ENCODE measurements at regions not wholly inside any gene's neighbourhood (a gene's known extent, or its start where the extent isn't known, plus 50 kb on each side); places are given as distances from the start of the nearest gene placed in this dataset.

- TF ChIP-seq HSF1 (IDR thresholded peaks at IDR 0.05; ENCODE audit: low read depth, low read length) = no peak
- no peak for TF ChIP-seq SKIL (IDR thresholded peaks at IDR 0.05; ENCODE audit: low read depth, poor library complexity, severe bottlenecking)
- TF ChIP-seq HDAC2 (IDR thresholded peaks at IDR 0.05) = no peak
- no peak for TF ChIP-seq CREM (IDR thresholded peaks at IDR 0.05; ENCODE audit: low read depth)
Observed at GRCh38 chr14:89516173-89516572, 99.1 kb upstream of the FOXN3 start (continued).

- Histone ChIP-seq H4K20me1 (ENCODE audit: control insufficient read depth, insufficient read depth) (no peaks in the 10 kb centered on the region), H3K36me3 (ENCODE audit: control insufficient read depth in 2 of 2, insufficient read depth in 2 of 2, low read length in 1 of 2) (no peaks in the 10 kb centered on the region), H3K79me2 (ENCODE audit: control insufficient read depth, insufficient read depth, low read length) (no peaks in the 10 kb centered on the region), H3K9me3 (replicated peaks; ENCODE audit: control insufficient read depth, insufficient read depth, low read length) (no peaks in the 10 kb centered on the region), H3K4me1 (ENCODE audit: control insufficient read depth, insufficient read depth, low read length) (peaks cover 18% of the 10 kb centered on the region), H3K9ac (ENCODE audit: control insufficient read depth, insufficient read depth, low read length) (no peak overlapping the region), H3K27me3 (replicated peaks in 1 of 2; ENCODE audit: control insufficient read depth in 2 of 2, insufficient read depth in 2 of 2, low read length in 1 of 2) (no peaks in the 10 kb centered on the region), H3K4me3 (no peak overlapping the region), H3K27ac (ENCODE audit: control insufficient read depth, insufficient read depth) (no peak overlapping the region), H2AFZ (ENCODE audit: control insufficient read depth, low read depth, low read length) (no peak overlapping the region), H3K4me2 (ENCODE audit: control insufficient read depth, insufficient read depth) (no peak overlapping the region)
- DNase-seq (ENCODE audit: low read depth, low spot score) (no peak), ATAC-seq (no peak), FAIRE-seq (no peak)
- in situ Hi-C loops (cut with MboI) = no loop called here
- CTCF ChIA-PET = no interaction called here
- intact Hi-C loops (cut with micrococcal nuclease; ENCODE audit: unreplicated experiment) = loop anchor here (5.0 to 10.0 kb wide), 3 partner anchors 103 to 670 kb away; no protein-coding TSS in a partner anchor
- BruUV-seq (replicated peaks) = no TSS peak
- WGBS (ENCODE audit: insufficient coverage, insufficient replicate concordance, low lambda C conversion rate, missing lambda C conversion rate) = 98% methylated on average over 9 of the region's 11 CpGs
- POLR2A ChIA-PET = no interaction called here
- RAD21 ChIA-PET (ENCODE audit: unreplicated experiment) = no interaction called here
- SMC1A ChIA-PET (ENCODE audit: uncharacterized antibody, unreplicated experiment) = interaction anchor here (0.6 kb wide), 2 partner anchors 40 to 70 kb away, joined by 3 read pairs; no protein-coding TSS in a partner anchor
- TF ChIP-seq NFYB (IDR thresholded peaks at IDR 0.05; ENCODE audit: insufficient read depth, low read depth, low read length) = no peak
- no peak for TF ChIP-seq BMI1 (IDR thresholded peaks at IDR 0.05; ENCODE audit: borderline replicate concordance)
- no peak for TF ChIP-seq NFYA (IDR thresholded peaks at IDR 0.05; ENCODE audit: borderline replicate concordance, low read depth, low read length)
- no peak for TF ChIP-seq IKZF1 (conservative IDR thresholded peaks at IDR 0.05)
- no peak for TF ChIP-seq JUNB (IDR thresholded peaks at IDR 0.05)
- TF ChIP-seq, protein P1, sequence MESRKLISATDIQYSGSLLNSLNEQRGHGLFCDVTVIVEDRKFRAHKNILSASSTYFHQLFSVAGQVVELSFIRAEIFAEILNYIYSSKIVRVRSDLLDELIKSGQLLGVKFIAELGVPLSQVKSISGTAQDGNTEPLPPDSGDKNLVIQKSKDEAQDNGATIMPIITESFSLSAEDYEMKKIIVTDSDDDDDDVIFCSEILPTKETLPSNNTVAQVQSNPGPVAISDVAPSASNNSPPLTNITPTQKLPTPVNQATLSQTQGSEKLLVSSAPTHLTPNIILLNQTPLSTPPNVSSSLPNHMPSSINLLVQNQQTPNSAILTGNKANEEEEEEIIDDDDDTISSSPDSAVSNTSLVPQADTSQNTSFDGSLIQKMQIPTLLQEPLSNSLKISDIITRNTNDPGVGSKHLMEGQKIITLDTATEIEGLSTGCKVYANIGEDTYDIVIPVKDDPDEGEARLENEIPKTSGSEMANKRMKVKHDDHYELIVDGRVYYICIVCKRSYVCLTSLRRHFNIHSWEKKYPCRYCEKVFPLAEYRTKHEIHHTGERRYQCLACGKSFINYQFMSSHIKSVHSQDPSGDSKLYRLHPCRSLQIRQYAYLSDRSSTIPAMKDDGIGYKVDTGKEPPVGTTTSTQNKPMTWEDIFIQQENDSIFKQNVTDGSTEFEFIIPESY (IDR thresholded peaks at IDR 0.05) = no peak
- TF ChIP-seq BHLHE40 (IDR thresholded peaks at IDR 0.05; ENCODE audit: borderline replicate concordance in 1 of 2, low read depth in 2 of 2, low read length in 1 of 2) = no peak
- no peak for TF ChIP-seq GABPA (IDR thresholded peaks at IDR 0.05; ENCODE audit: low read depth)
- TF ChIP-seq MLLT1 (IDR thresholded peaks at IDR 0.05) = no peak
- TF ChIP-seq CBFB (IDR thresholded peaks at IDR 0.05; ENCODE audit: low read depth) = no peak
- TF ChIP-seq NR2C2 (IDR thresholded peaks at IDR 0.05; ENCODE audit: borderline replicate concordance, control insufficient read depth, insufficient read length, low read depth) = no peak
- TF ChIP-seq, protein P2, sequence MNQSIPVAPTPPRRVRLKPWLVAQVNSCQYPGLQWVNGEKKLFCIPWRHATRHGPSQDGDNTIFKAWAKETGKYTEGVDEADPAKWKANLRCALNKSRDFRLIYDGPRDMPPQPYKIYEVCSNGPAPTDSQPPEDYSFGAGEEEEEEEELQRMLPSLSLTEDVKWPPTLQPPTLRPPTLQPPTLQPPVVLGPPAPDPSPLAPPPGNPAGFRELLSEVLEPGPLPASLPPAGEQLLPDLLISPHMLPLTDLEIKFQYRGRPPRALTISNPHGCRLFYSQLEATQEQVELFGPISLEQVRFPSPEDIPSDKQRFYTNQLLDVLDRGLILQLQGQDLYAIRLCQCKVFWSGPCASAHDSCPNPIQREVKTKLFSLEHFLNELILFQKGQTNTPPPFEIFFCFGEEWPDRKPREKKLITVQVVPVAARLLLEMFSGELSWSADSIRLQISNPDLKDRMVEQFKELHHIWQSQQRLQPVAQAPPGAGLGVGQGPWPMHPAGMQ (IDR thresholded peaks at IDR 0.05; ENCODE audit: borderline replicate concordance) = no peak
Observed at GRCh38 chr14:89514601-89515000, 97.6 kb upstream of the FOXN3 start.

All from GM12878 (cell line).